Body of pancreas (tissue), 4 donors: ENCODE measurements at regions not wholly inside any gene's neighbourhood (a gene's known extent, or its start where the extent isn't known, plus 50 kb on each side); places are given as distances from the start of the nearest gene placed in this dataset.

Source experiments
- CTCF ChIP-seq, 7 experiments: fragments of 450-650 bp in 4 of 7; fragments of 200-600 bp in 3 of 7; sonication (generic) in 3 of 7; IDR thresholded peaks; one replicate each; pipeline ENCODE4 v1.5.1; 2016 to 2019; ENCODE audit warnings: antibody characterized with exemption in 7 of 7
- POLR2A ChIP-seq, 3 donors: fragments of 450-650 bp; IDR thresholded peaks; one replicate each; pipeline ENCODE4 v1.6.1; 2016; ENCODE audit warnings: antibody characterized with exemption in 3 of 3, mild to moderate bottlenecking in 2 of 3

GRCh38 chr4:32254216-32254615 lies 1534.0 kb downstream of the PCDH7 start:
- TF ChIP-seq CTCF (IDR thresholded peaks at IDR 0.05) (no peak), POLR2A (IDR thresholded peaks at IDR 0.05) (no peak)
